Testis (tissue), 2 donors: ENCODE measurements at regions not wholly inside any gene's neighbourhood (a gene's known extent, or its start where the extent isn't known, plus 50 kb on each side); places are given as distances from the start of the nearest gene placed in this dataset.

ENCODE experiments used
- DNase-seq: peaks from one replicate; pipeline ENCODE4 v3.0.0-alpha.2; 2019
- H3K27ac ChIP-seq, 2 donors: fragments of 200-600 bp; sonication (generic); one replicate each; pipeline ENCODE4 v1.5.1; 2019
- H3K27me3 ChIP-seq: fragments of 200-600 bp; sonication (generic); one replicate; pipeline ENCODE4 v1.5.1; 2019
- H3K36me3 ChIP-seq: fragments of 200-600 bp; sonication (generic); one replicate; pipeline ENCODE4 v1.5.1; 2017; ENCODE audit warnings: low read depth; ENCODE audit errors: missing control alignments
- H3K4me1 ChIP-seq: fragments of 200-600 bp; sonication (generic); one replicate; pipeline ENCODE4 v1.5.1; 2019
- H3K4me3 ChIP-seq, 2 donors: fragments of 200-600 bp; sonication (generic); one replicate each; pipeline ENCODE4 v1.5.1; 2017 to 2019
- H3K9me3 ChIP-seq: fragments of 200-600 bp; sonication (generic); one replicate; pipeline ENCODE4 v1.5.1; 2017
- POLR2A ChIP-seq: fragments of 450-650 bp; IDR thresholded peaks from one replicate; pipeline ENCODE4 v1.6.1; 2017; ENCODE audit warnings: antibody characterized with exemption, mild to moderate bottlenecking, moderate library complexity
- WGBS, 2 donors: methylation state at CpG; one replicate each; pipeline ENCODE4 v1.1.5; 2018; 5-methylcytosine and 5-hydroxymethylcytosine counted together
- intact Hi-C: fragments of 100-400 bp; cut with DNase I; formaldehyde crosslinking; loops from one replicate; pipeline ENCODE4 v1.15.1; 2023; ENCODE audit warnings: low total_unique reads
- TF ChIP-seq, protein P1 (sequence below), 3 experiments: fragments of 450-650 bp in 2 of 3; fragments of 200-600 bp in 1 of 3; sonication (generic) in 1 of 3; IDR thresholded peaks; one replicate each; pipeline ENCODE4 v1.5.1; 2016 to 2019; ENCODE audit warnings: antibody characterized with exemption in 3 of 3, mild to moderate bottlenecking in 2 of 3, moderate library complexity in 1 of 3

DNA sequence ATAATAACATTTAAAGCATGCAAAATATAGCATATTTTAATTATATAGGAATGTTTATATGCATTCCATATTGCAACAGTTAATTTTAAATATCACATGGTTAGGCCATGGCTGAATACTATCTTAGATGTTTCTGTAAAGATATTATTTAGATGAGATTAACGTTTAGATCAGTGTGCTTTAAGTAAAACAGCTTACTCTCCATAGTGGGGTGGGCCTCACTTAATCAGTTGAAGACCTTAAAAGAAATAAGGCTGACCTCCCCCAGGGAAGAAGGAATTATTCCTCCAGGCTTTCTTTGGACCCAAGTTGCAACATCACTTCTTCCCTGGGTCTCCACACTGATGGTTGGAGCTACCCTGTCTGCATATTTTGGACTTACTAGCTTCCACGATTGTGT is 1246.5 kb downstream of the TYW1 start:
- DNase-seq: no peak
- Histone ChIP-seq H3K27me3 (no peaks in the 10 kb centered on the region), H3K36me3 (no peaks in the 10 kb centered on the region), H3K4me3 (no peak overlapping the region), H3K27ac (no peak overlapping the region), H3K9me3 (no peaks in the 10 kb centered on the region), H3K4me1 (no peaks in the 10 kb centered on the region)
- WGBS, 2 donors: 69 to 74% methylated on average over 2 of the region's 2 CpGs
- TF ChIP-seq, protein P1, sequence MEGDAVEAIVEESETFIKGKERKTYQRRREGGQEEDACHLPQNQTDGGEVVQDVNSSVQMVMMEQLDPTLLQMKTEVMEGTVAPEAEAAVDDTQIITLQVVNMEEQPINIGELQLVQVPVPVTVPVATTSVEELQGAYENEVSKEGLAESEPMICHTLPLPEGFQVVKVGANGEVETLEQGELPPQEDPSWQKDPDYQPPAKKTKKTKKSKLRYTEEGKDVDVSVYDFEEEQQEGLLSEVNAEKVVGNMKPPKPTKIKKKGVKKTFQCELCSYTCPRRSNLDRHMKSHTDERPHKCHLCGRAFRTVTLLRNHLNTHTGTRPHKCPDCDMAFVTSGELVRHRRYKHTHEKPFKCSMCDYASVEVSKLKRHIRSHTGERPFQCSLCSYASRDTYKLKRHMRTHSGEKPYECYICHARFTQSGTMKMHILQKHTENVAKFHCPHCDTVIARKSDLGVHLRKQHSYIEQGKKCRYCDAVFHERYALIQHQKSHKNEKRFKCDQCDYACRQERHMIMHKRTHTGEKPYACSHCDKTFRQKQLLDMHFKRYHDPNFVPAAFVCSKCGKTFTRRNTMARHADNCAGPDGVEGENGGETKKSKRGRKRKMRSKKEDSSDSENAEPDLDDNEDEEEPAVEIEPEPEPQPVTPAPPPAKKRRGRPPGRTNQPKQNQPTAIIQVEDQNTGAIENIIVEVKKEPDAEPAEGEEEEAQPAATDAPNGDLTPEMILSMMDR (IDR thresholded peaks at IDR 0.05): no peak
- TF ChIP-seq POLR2A: no peak
- intact Hi-C loops: no loop called here

DNA sequence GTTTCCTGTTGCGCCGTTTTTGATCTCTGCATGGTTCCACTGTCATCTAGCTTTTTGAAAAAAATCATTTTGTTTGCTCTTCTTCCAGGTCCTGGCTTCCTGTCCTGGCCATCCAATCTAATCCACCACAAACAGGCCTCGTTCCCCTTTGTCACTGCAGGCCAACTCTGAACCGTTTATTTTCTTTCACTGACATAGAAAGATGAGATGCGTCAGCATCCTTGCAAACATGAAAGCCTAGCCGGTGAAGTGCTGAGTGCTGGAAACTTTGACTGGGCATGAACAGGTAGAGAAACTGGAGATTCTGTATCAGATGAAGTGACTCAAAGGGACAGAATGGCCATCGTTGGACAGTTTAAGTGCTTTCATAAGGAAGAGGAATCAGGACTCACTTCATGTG is 1247.8 kb downstream of the TYW1 start:
- Histone ChIP-seq H3K36me3 (no peaks in the 10 kb centered on the region), H3K27me3 (no peaks in the 10 kb centered on the region), H3K4me3 (no peak overlapping the region), H3K4me1 (no peaks in the 10 kb centered on the region), H3K27ac (no peak overlapping the region), H3K9me3 (no peaks in the 10 kb centered on the region)
- intact Hi-C loops: no loop called here
- no peak for DNase-seq
- no peak for TF ChIP-seq POLR2A
- TF ChIP-seq, protein P1 (IDR thresholded peaks at IDR 0.05): no peak
- WGBS, 2 donors: 80 to 81% methylated on average over 7 of the region's 7 CpGs

DNA sequence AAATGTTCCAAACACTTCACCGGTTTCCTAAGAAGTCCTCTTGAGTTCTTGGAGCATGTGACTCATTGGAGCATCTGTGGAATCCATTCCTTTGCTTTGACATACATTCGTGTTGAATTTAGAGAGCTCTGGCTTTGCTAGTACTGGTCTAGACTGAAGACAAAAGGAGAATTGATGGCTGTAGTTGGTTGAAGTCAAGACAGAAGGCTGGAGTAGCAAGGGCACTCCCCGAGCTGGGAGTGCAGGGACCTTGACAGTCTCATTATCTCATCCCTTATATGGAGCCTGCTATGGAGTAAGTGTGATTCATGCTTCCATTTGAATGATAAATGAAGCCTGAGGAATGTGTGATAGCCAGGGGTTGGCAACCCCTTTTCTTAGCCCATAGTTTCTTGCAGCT is 1249.1 kb downstream of the TYW1 start:
- intact Hi-C loops: no loop called here
- TF ChIP-seq POLR2A: no peak
- TF ChIP-seq, protein P1 (IDR thresholded peaks at IDR 0.05): no peak
- H3K27ac ChIP-seq: no peak overlapping the region
- 21 to 34% methylated on average over 3 of the region's 3 CpGs for whole genome bisulfite sequencing, 2 donors
- no peaks in the 10 kb centered on the region for H3K4me1 ChIP-seq
- H3K9me3 ChIP-seq: no peaks in the 10 kb centered on the region
- H3K27me3 ChIP-seq: no peaks in the 10 kb centered on the region
- H3K4me3 ChIP-seq: no peak overlapping the region
- no peak for DNase-seq
- no peaks in the 10 kb centered on the region for H3K36me3 ChIP-seq

DNA sequence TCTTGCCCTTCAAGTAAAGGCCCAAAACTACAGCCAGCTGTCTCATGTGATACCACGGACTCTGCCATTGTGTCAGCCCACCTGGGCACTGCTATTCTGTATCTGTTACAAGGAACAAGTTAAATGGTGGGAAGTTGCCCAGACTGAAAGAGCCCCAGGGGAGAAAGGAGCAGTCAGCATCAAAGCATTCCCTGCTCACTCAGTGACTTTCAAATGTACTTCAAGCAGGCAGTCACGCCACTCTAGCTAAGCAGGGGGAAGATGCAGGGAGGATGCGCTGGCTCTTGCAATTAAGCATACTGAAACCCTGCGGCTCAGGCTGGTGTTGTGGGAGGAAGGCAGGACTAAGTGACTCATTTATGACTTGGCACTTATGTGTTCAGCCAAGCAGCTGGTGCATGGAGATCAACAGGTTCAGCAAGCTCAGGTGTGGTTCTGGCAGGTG is 1249.6 kb downstream of the TYW1 start:
- intact Hi-C loops: no loop called here
- Histone ChIP-seq H3K4me1 (no peaks in the 10 kb centered on the region), H3K9me3 (no peaks in the 10 kb centered on the region), H3K27me3 (no peaks in the 10 kb centered on the region), H3K36me3 (no peaks in the 10 kb centered on the region), H3K27ac (no peak overlapping the region), H3K4me3 (no peak overlapping the region)
- TF ChIP-seq, protein P1 (IDR thresholded peaks at IDR 0.05): no peak
- TF ChIP-seq POLR2A: no peak
- DNase-seq: no peak
- 57 to 67% methylated on average over 4 of the region's 4 CpGs for WGBS, 2 donors

DNA sequence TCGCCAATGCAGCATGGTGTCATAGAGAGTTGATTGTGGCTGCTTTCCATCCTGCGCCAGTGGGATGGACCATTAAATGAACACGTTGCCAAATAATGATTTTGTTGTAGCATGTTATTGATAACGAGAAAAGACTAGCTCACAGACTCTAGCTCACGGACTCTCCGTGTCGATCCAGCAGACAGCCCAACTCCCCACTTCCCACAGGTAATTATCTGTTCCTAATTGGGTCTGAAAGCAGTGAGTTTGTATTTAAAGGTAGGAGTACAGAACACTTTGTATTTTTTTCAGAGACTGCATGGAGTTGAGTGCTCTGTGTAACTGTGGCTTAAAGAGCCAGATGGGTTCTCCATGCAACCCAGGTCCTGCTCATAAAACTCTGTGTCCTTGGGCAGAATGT is 1250.5 kb downstream of the TYW1 start:
- no peak overlapping the region for H3K27ac ChIP-seq
- H3K36me3 ChIP-seq: no peaks in the 10 kb centered on the region
- intact Hi-C loops: no loop called here
- H3K4me3 ChIP-seq: no peak overlapping the region
- no peak for TF ChIP-seq POLR2A
- TF ChIP-seq, protein P1 (IDR thresholded peaks at IDR 0.05): no peak
- no peaks in the 10 kb centered on the region for H3K4me1 ChIP-seq
- no peaks in the 10 kb centered on the region for H3K9me3 ChIP-seq
- no peaks in the 10 kb centered on the region for H3K27me3 ChIP-seq
- WGBS, 2 donors: 53 to 54% methylated on average over 6 to 7 of the region's 7 CpGs
- DNase-seq: no peak
